ENCODE measurements at regions not wholly inside any gene's neighbourhood (a gene's known extent, or its start where the extent isn't known, plus 50 kb on each side); places are given as distances from the start of the nearest gene placed in this dataset.

DNA sequence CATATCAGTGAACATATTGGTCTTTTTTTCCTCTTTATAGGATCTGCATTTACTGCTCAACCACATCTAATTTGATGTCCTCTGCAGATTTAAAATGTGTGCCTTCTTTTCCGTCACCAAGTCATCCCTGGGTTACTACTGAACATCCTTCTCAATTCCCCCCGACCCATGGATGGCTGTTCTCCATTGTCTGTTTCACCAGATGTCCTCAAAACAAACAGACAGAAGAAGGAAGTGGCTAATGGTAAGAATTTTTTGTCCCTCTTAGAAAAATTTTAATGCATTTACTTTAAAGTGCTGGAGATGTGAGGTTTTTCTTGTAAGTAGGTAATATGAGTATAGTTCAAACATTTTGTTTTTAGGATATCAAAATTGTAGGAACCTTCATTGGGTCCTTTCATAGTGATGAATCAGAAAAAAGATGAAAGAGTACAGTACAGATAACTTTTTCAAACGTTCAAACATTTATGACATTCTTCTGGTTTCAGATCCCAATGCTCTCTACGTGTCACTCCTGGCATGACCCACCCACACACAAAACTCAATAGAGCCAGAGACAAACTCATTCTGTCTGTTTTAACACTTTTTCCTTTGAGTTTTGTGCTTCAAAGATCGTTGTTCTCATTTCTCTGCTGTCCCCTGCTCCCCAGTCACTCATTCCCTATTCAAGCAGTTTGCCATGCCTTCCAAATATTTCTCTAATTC is 276.4 kb downstream of the PRL start:
- TF ChIP-seq SPI1 (IDR thresholded peaks at IDR 0.05; ENCODE audit: borderline replicate concordance, low read depth) (peak; percentile 68), POLR2AphosphoS5 (IDR thresholded peaks at IDR 0.05; ENCODE audit: low read depth) (no peak)
- Histone ChIP-seq H3K27ac (replicated peaks) (no peak overlapping the region), H3K27me3 (ENCODE audit: insufficient read depth, poor library complexity, severe bottlenecking) (no peaks in the 10 kb centered on the region), H3K4me3 (replicated peaks; ENCODE audit: insufficient read depth, low read length) (no peak overlapping the region)
- DNase-seq (ENCODE audit: low read depth in 1 of 2, low spot score in 1 of 2), result peak in 1 of 2 experiments; percentile 2

DNA sequence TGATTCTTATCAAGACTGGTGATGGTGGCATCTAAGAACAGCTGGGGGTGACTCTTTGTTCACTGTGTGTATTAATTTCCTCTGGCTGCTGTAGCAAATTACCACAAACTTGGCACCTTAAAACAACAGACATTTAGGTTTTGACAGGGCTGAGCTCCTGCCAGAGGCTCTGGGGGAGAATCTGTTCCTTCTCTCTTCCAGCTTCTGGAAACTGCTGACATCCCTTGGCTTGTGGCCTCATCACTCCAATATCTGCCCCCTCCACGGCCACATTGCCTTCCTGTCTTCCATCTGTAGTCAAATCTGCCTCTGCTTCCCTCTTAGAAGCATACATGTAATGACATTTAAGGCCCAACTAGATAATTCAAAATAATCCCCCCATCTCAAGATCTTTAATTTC is 274.9 kb downstream of the PRL start:
- Histone ChIP-seq H3K4me3 (replicated peaks; ENCODE audit: insufficient read depth, low read length) (no peak overlapping the region), H3K27me3 (ENCODE audit: insufficient read depth, poor library complexity, severe bottlenecking) (no peaks in the 10 kb centered on the region), H3K27ac (replicated peaks) (no peak overlapping the region)
- no peak for DNase-seq (ENCODE audit: low read depth in 1 of 2, low spot score in 1 of 2)
- TF ChIP-seq, protein P1, sequence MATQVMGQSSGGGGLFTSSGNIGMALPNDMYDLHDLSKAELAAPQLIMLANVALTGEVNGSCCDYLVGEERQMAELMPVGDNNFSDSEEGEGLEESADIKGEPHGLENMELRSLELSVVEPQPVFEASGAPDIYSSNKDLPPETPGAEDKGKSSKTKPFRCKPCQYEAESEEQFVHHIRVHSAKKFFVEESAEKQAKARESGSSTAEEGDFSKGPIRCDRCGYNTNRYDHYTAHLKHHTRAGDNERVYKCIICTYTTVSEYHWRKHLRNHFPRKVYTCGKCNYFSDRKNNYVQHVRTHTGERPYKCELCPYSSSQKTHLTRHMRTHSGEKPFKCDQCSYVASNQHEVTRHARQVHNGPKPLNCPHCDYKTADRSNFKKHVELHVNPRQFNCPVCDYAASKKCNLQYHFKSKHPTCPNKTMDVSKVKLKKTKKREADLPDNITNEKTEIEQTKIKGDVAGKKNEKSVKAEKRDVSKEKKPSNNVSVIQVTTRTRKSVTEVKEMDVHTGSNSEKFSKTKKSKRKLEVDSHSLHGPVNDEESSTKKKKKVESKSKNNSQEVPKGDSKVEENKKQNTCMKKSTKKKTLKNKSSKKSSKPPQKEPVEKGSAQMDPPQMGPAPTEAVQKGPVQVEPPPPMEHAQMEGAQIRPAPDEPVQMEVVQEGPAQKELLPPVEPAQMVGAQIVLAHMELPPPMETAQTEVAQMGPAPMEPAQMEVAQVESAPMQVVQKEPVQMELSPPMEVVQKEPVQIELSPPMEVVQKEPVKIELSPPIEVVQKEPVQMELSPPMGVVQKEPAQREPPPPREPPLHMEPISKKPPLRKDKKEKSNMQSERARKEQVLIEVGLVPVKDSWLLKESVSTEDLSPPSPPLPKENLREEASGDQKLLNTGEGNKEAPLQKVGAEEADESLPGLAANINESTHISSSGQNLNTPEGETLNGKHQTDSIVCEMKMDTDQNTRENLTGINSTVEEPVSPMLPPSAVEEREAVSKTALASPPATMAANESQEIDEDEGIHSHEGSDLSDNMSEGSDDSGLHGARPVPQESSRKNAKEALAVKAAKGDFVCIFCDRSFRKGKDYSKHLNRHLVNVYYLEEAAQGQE (IDR thresholded peaks at IDR 0.05; ENCODE audit: insufficient replicate concordance, low read depth), result no peak
- TF ChIP-seq SPI1 (IDR thresholded peaks at IDR 0.05; ENCODE audit: borderline replicate concordance, low read depth) (no peak), CTCF (IDR thresholded peaks at IDR 0.05; ENCODE audit: insufficient read depth, low read length) (no peak)

- Histone ChIP-seq H3K4me3 (replicated peaks; ENCODE audit: insufficient read depth, low read length) (no peak overlapping the region), H3K27me3 (ENCODE audit: insufficient read depth, poor library complexity, severe bottlenecking) (no peaks in the 10 kb centered on the region), H3K27ac (replicated peaks) (no peak overlapping the region)
- TF ChIP-seq SPI1 (IDR thresholded peaks at IDR 0.05; ENCODE audit: borderline replicate concordance, low read depth), result no peak
- TF ChIP-seq CTCF (IDR thresholded peaks at IDR 0.05; ENCODE audit: insufficient read depth, low read length), result no peak
- no peak for TF ChIP-seq GABPA (IDR thresholded peaks at IDR 0.05; ENCODE audit: low read depth)
- no peak for DNase-seq (ENCODE audit: low read depth in 1 of 2, low spot score in 1 of 2)
Observed at GRCh38 chr6:22023937-22024336, 272.9 kb downstream of the PRL start.

- Histone ChIP-seq H3K27me3 (ENCODE audit: insufficient read depth, poor library complexity, severe bottlenecking) (no peaks in the 10 kb centered on the region), H3K4me3 (replicated peaks; ENCODE audit: insufficient read depth, low read length) (peak overlapping the region; percentile 2; the same call in 1 of the 2 replicates), H3K27ac (replicated peaks) (peak overlapping the region; percentile 91)
- peak in 1 of 2 experiments; percentile 36 for DNase-seq (ENCODE audit: low read depth in 1 of 2, low spot score in 1 of 2)
- TF ChIP-seq POLR2AphosphoS5 (IDR thresholded peaks at IDR 0.05; ENCODE audit: low read depth) (no peak), SPI1 (IDR thresholded peaks at IDR 0.05; ENCODE audit: borderline replicate concordance, low read depth) (no peak), GABPA (IDR thresholded peaks at IDR 0.05; ENCODE audit: low read depth) (no peak), CTCF (IDR thresholded peaks at IDR 0.05; ENCODE audit: insufficient read depth, low read length) (no peak)
- TF ChIP-seq, protein P1 (IDR thresholded peaks at IDR 0.05; ENCODE audit: insufficient replicate concordance, low read depth), result no peak
Observed at GRCh38 chr6:22024973-22025467, 271.8 kb downstream of the PRL start.
